ENCODE measurements at regions not wholly inside any gene's neighbourhood (a gene's known extent, or its start where the extent isn't known, plus 50 kb on each side); places are given as distances from the start of the nearest gene placed in this dataset.

- no peak for DNase-seq (ENCODE audit: low read depth)
Measured at GRCh38 chr13:74966814-74967424, 515.0 kb downstream of the TBC1D4 start.

GRCh38 chr13:74966275-74966674, 515.7 kb downstream of the TBC1D4 start:
- DNase-seq (ENCODE audit: low read depth) = no peak

GRCh38 chr13:74945637-74946036, 536.3 kb downstream of the TBC1D4 start:
- no peak for DNase-seq (ENCODE audit: low read depth)

GRCh38 chr13:74931698-74932433, 550.1 kb downstream of the TBC1D4 start:
- no peak for DNase-seq (ENCODE audit: low read depth)

- DNase-seq (ENCODE audit: low read depth) = no peak
Measured at GRCh38 chr13:74930402-74931165, 551.4 kb downstream of the TBC1D4 start.

- no peak for DNase-seq (ENCODE audit: low read depth)
Measured at GRCh38 chr13:74929436-74929835, 552.5 kb downstream of the TBC1D4 start.

- no peak for DNase-seq (ENCODE audit: low read depth)
Measured at GRCh38 chr13:74927823-74928222, 554.1 kb downstream of the TBC1D4 start.

- DNase-seq (ENCODE audit: low read depth) = no peak
Measured at GRCh38 chr13:74922963-74923362, 559.0 kb downstream of the TBC1D4 start.

GRCh38 chr13:74921326-74921725, 560.6 kb downstream of the TBC1D4 start:
- no peak for DNase-seq (ENCODE audit: low read depth)

- no peak for DNase-seq (ENCODE audit: low read depth)
Measured at GRCh38 chr13:74920920-74921319, 561.0 kb downstream of the TBC1D4 start.

- no peak for DNase-seq (ENCODE audit: low read depth)
Measured at GRCh38 chr13:74920361-74920760, 561.6 kb downstream of the TBC1D4 start.

GRCh38 chr13:74919914-74920313, 562.1 kb downstream of the TBC1D4 start:
- DNase-seq (ENCODE audit: low read depth) = no peak

- no peak for DNase-seq (ENCODE audit: low read depth)
Measured at GRCh38 chr13:74912898-74913297, 569.1 kb downstream of the TBC1D4 start.

- no peak for DNase-seq (ENCODE audit: low read depth)
Measured at GRCh38 chr13:74910415-74910814, 571.6 kb downstream of the TBC1D4 start.

- no peak for DNase-seq (ENCODE audit: low read depth)
Measured at GRCh38 chr13:74907788-74908187, 574.2 kb downstream of the TBC1D4 start.

- DNase-seq (ENCODE audit: low read depth) = no peak
Measured at GRCh38 chr13:74904556-74904955, 577.4 kb downstream of the TBC1D4 start.

GRCh38 chr13:74895042-74895796, 586.8 kb downstream of the TBC1D4 start:
- no peak for DNase-seq (ENCODE audit: low read depth)

- no peak for DNase-seq (ENCODE audit: low read depth)
Measured at GRCh38 chr13:74892096-74892495, 589.9 kb downstream of the TBC1D4 start.

- no peak for DNase-seq (ENCODE audit: low read depth)
Measured at GRCh38 chr13:74891610-74892009, 590.4 kb downstream of the TBC1D4 start.

- DNase-seq (ENCODE audit: low read depth) = no peak
Measured at GRCh38 chr13:74889321-74889720, 592.6 kb downstream of the TBC1D4 start.

GRCh38 chr13:74886502-74886901, 595.5 kb downstream of the TBC1D4 start:
- no peak for DNase-seq (ENCODE audit: low read depth)

GRCh38 chr13:74883834-74884233, 598.1 kb downstream of the TBC1D4 start:
- no peak for DNase-seq (ENCODE audit: low read depth)

Data from activated T-cell treated with anti-CD3 and anti-CD28 coated beads for 48 hours (primary cell).